Sigmoid colon (tissue), 6 donors: ENCODE measurements at regions not wholly inside any gene's neighbourhood (a gene's known extent, or its start where the extent isn't known, plus 50 kb on each side); places are given as distances from the start of the nearest gene placed in this dataset.

ENCODE experiments used
- DNase-seq: peaks from one replicate; pipeline ENCODE4 v3.0.0-alpha.2; 2019
- H3K27ac ChIP-seq, 4 donors: fragments of 200-600 bp; sonication (generic); one replicate each; pipeline ENCODE4 v1.5.1; 2016 to 2019; ENCODE audit warnings: mild to moderate bottlenecking in 1 of 4
- H3K27me3 ChIP-seq, 3 donors: fragments of 200-600 bp; sonication (generic); one replicate each; pipeline ENCODE4 v1.5.1; 2019; ENCODE audit warnings: mild to moderate bottlenecking in 1 of 3
- H3K36me3 ChIP-seq, 4 donors: fragments of 200-600 bp; sonication (generic); one replicate each; pipeline ENCODE4 v1.5.1; 2016 to 2019
- H3K4me1 ChIP-seq, 4 donors: fragments of 200-600 bp; sonication (generic); one replicate each; pipeline ENCODE4 v1.5.1; 2017 to 2019
- H3K4me3 ChIP-seq, 4 donors: fragments of 200-600 bp; sonication (generic); one replicate each; pipeline ENCODE4 v1.5.1; 2017 to 2019; ENCODE audit warnings: mild to moderate bottlenecking in 2 of 4, moderate library complexity in 1 of 4
- H3K9me3 ChIP-seq, 4 donors: fragments of 200-600 bp in 3 of 4; sonication (generic) in 3 of 4; one replicate each; pipeline versions ENCODE4 v1.5.1 to v1.6.1; 2013 to 2019
- EP300 ChIP-seq, 4 donors: sonication (generic); formaldehyde crosslinking; IDR thresholded peaks; one replicate each; pipeline ENCODE4 v1.6.1; 2017; ENCODE audit warnings: antibody characterized with exemption in 4 of 4
- POLR2A ChIP-seq, 2 donors: fragments of 450-650 bp; IDR thresholded peaks; one replicate each; pipeline ENCODE4 v1.6.1; 2016; ENCODE audit warnings: antibody characterized with exemption in 2 of 2, mild to moderate bottlenecking in 2 of 2, moderate library complexity in 2 of 2
- POLR2AphosphoS5 ChIP-seq, 4 donors: sonication (generic); formaldehyde crosslinking; IDR thresholded peaks; one replicate each; pipeline ENCODE4 v1.6.1; 2017; ENCODE audit warnings: antibody characterized with exemption in 4 of 4
- WGBS, 2 donors: extraction: QIAGEN DNeasy Blood & Tissue Kit; methylation state at CpG; one replicate each; pipeline ENCODE4 v1.1.7; 2013; 5-methylcytosine and 5-hydroxymethylcytosine counted together
- intact Hi-C: fragments of 100-400 bp; cut with DNase I; formaldehyde crosslinking; loops from one replicate; pipeline ENCODE4 v1.15.1; 2023
- TF ChIP-seq, protein P1 (sequence below), 4 experiments: fragments of 450-650 bp in 3 of 4; fragments of 200-600 bp in 1 of 4; IDR thresholded peaks; one replicate each; pipeline ENCODE4 v1.5.1; 2016 to 2019; ENCODE audit warnings: antibody characterized with exemption in 4 of 4, mild to moderate bottlenecking in 3 of 4, moderate library complexity in 2 of 4
- donor health status: healthy with polysubstance abuse.
- donor health status: healthy.

DNA sequence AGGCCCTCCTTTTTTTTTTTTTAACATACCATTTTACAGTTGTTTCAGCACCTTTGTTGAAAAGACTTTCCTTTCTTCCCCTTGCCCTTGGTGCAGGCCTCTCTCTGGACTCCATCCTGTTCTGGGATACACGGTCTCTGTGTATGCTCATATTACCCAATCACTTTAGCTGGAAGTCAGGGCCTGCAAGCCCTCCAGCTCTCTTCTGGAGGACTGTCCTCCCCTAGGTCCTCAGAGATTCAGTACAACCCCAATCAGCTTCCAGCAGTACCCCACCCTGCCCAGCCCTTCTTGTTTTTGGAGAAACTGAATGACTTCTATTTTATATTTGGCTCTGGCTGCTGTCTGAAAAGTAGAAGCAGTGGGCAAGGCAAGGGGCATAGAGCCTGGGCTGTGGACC is 270.8 kb downstream of the KLF13 start:
- Histone ChIP-seq H3K4me1 (no peaks in the 10 kb centered on the region), H3K4me3 (no peak overlapping the region), H3K27me3 (no peaks in the 10 kb centered on the region), H3K27ac (no peak overlapping the region), H3K36me3 (no peaks in the 10 kb centered on the region), H3K9me3 (no peaks in the 10 kb centered on the region)
- TF ChIP-seq POLR2A (IDR thresholded peaks at IDR 0.05) (no peak), EP300 (IDR thresholded peaks at IDR 0.05) (no peak), POLR2AphosphoS5 (IDR thresholded peaks at IDR 0.05) (no peak)
- TF ChIP-seq, protein P1, sequence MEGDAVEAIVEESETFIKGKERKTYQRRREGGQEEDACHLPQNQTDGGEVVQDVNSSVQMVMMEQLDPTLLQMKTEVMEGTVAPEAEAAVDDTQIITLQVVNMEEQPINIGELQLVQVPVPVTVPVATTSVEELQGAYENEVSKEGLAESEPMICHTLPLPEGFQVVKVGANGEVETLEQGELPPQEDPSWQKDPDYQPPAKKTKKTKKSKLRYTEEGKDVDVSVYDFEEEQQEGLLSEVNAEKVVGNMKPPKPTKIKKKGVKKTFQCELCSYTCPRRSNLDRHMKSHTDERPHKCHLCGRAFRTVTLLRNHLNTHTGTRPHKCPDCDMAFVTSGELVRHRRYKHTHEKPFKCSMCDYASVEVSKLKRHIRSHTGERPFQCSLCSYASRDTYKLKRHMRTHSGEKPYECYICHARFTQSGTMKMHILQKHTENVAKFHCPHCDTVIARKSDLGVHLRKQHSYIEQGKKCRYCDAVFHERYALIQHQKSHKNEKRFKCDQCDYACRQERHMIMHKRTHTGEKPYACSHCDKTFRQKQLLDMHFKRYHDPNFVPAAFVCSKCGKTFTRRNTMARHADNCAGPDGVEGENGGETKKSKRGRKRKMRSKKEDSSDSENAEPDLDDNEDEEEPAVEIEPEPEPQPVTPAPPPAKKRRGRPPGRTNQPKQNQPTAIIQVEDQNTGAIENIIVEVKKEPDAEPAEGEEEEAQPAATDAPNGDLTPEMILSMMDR (IDR thresholded peaks at IDR 0.05) = no peak
- WGBS, 2 donors = 86 to 97% methylated on average over 1 of the region's 1 CpG
- intact Hi-C loops = no loop called here
- DNase-seq = no peak

DNA sequence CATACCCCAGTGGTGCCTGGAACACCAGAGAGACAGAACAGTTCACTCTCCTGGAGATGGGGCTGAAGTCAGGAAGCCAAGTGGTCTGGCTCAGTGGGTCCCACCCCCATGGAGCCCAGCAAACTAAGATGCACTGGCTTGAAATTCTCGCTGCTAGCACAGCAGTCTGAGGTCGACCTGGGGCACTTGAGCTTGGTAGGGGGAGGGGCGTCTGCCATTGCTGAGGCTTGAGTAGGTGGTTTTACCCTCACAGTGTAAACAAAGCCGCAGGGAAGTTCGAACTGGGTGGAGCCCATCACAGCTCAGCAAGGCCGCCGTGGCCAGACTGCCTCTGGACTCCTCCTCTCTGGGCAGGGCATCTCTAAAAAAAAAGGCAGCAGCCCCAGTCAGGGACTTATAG is 272.0 kb downstream of the KLF13 start:
- Histone ChIP-seq H3K4me1 (no peaks in the 10 kb centered on the region), H3K9me3 (no peaks in the 10 kb centered on the region), H3K36me3 (no peaks in the 10 kb centered on the region), H3K4me3 (no peak overlapping the region), H3K27ac (no peak overlapping the region), H3K27me3 (no peaks in the 10 kb centered on the region)
- no peak for DNase-seq
- intact Hi-C loops = no loop called here
- 10 to 23% methylated on average over 7 of the region's 7 CpGs for WGBS, 2 donors
- TF ChIP-seq POLR2AphosphoS5 (IDR thresholded peaks at IDR 0.05) = no peak
- no peak for TF ChIP-seq POLR2A (IDR thresholded peaks at IDR 0.05)
- TF ChIP-seq, protein P1 (IDR thresholded peaks at IDR 0.05) = no peak
- TF ChIP-seq EP300 (IDR thresholded peaks at IDR 0.05) = no peak

DNA sequence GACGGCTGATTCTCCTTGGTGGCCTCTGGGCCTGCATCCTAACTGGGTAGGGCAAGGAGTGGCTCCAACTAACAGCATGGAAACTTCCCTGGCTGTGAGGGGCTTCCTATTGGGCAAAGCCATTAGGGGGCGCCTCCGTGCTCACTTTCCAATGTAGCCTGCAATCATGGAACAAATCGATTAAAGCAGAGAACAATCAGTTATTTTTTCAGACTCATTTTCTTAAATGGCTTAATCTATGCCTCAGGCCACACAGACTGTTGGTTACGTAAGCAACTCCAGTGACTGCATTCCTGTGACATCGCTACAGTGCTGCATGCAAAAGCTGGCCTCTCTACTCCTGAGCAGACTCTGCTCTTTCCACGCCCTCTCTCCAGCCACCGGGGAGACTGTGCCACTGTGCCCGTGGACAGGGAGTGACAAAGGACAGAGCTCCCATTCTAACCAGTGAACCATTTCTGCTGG is 278.9 kb downstream of the KLF13 start:
- Histone ChIP-seq H3K4me1 (peaks cover 0 to 6% (median 0%) of the 10 kb centered on the region in 4 donors), H3K27me3 (no peaks in the 10 kb centered on the region), H3K9me3 (no peaks in the 10 kb centered on the region), H3K36me3 (no peaks in the 10 kb centered on the region), H3K27ac (no peak overlapping the region), H3K4me3 (no peak overlapping the region)
- intact Hi-C loops = no loop called here
- no peak for DNase-seq
- no peak for TF ChIP-seq POLR2A (IDR thresholded peaks at IDR 0.05)
- no peak for TF ChIP-seq POLR2AphosphoS5 (IDR thresholded peaks at IDR 0.05)
- TF ChIP-seq EP300 (IDR thresholded peaks at IDR 0.05) = no peak
- TF ChIP-seq, protein P1 (IDR thresholded peaks at IDR 0.05) = no peak
- 69 to 81% methylated on average over 9 of the region's 9 CpGs for WGBS, 2 donors

DNA sequence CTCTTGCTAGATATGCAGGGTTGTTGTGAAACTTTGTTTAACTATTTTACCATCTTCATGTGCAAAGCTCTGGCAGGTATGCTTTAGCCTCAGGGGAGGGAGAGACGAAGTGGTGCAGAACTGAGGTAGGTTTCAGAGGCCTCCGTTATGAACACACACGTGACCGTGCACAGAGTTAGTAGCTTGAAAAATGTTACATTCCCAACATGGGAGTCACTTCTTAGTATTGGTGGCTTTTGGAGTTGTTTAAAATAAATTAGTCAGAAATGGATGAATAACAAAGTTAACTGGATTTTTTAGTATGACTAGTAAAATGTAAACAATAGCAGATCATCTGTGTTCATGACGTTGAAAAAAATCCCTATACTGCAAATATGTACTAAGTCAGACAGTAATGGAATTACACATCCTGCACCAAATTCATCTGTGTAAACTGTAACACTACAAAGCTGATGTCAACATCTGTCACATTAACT is 279.6 kb downstream of the KLF13 start:
- Histone ChIP-seq H3K9me3 (no peaks in the 10 kb centered on the region), H3K36me3 (no peaks in the 10 kb centered on the region), H3K27ac (no peak overlapping the region), H3K4me3 (no peak overlapping the region), H3K27me3 (no peaks in the 10 kb centered on the region), H3K4me1 (peaks cover 0 to 6% (median 0%) of the 10 kb centered on the region in 4 donors)
- 82 to 84% methylated on average over 5 of the region's 5 CpGs for WGBS, 2 donors
- TF ChIP-seq, protein P1 (IDR thresholded peaks at IDR 0.05) = no peak
- TF ChIP-seq POLR2AphosphoS5 (IDR thresholded peaks at IDR 0.05) = no peak
- intact Hi-C loops = no loop called here
- no peak for DNase-seq

DNA sequence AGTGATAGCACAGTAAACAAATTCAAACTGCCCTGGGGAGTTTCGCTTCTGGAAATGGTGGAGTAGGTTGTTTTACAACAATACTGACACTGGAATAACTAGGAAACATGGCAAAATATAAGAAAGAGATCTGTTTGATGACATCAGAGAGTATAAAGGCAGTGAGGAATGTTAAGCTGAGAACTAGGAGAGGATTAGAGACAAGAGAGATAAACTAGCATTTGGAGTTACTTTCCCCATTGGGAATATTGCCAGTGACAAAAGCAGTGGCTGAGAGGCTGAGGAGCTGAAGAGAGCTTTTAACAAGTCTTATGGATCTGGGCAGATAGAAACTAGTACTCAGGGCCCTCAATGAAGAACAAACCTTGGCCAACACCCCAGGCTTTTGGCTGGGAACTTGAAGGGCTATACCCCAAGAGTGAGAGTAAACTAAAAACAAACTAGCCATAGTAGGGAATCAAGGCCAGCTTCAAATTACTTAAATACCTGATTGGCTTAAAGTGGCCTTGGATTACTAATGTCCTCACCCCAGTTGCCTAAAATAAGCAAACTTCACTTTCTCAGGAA is 280.4 kb downstream of the KLF13 start:
- Histone ChIP-seq H3K4me3 (no peak overlapping the region), H3K9me3 (no peaks in the 10 kb centered on the region), H3K27me3 (no peaks in the 10 kb centered on the region), H3K36me3 (no peaks in the 10 kb centered on the region), H3K27ac (no peak overlapping the region), H3K4me1 (peaks cover 0 to 6% (median 0%) of the 10 kb centered on the region in 4 donors)
- WGBS, 2 donors = 69 to 76% methylated on average over 1 of the region's 1 CpG
- intact Hi-C loops = no loop called here
- no peak for DNase-seq
- TF ChIP-seq EP300 (IDR thresholded peaks at IDR 0.05) = no peak
